Sigmoid colon (tissue), 4 donors: ENCODE measurements at regions not wholly inside any gene's neighbourhood (a gene's known extent, or its start where the extent isn't known, plus 50 kb on each side); places are given as distances from the start of the nearest gene placed in this dataset.

Experiments used
- CTCF ChIP-seq, 4 experiments: fragments of 450-650 bp in 3 of 4; fragments of 200-600 bp in 1 of 4; IDR thresholded peaks; one replicate each; pipeline ENCODE4 v1.5.1; 2016 to 2019; ENCODE audit warnings: antibody characterized with exemption in 4 of 4, mild to moderate bottlenecking in 3 of 4, moderate library complexity in 2 of 4
- EP300 ChIP-seq, 4 donors: sonication (generic); formaldehyde crosslinking; IDR thresholded peaks; one replicate each; pipeline ENCODE4 v1.6.1; 2017; ENCODE audit warnings: antibody characterized with exemption in 4 of 4
- POLR2A ChIP-seq, 2 donors: fragments of 450-650 bp; IDR thresholded peaks; one replicate each; pipeline ENCODE4 v1.6.1; 2016; ENCODE audit warnings: antibody characterized with exemption in 2 of 2, mild to moderate bottlenecking in 2 of 2, moderate library complexity in 2 of 2
- POLR2AphosphoS5 ChIP-seq, 4 donors: sonication (generic); formaldehyde crosslinking; IDR thresholded peaks; one replicate each; pipeline ENCODE4 v1.6.1; 2017; ENCODE audit warnings: antibody characterized with exemption in 4 of 4

DNA sequence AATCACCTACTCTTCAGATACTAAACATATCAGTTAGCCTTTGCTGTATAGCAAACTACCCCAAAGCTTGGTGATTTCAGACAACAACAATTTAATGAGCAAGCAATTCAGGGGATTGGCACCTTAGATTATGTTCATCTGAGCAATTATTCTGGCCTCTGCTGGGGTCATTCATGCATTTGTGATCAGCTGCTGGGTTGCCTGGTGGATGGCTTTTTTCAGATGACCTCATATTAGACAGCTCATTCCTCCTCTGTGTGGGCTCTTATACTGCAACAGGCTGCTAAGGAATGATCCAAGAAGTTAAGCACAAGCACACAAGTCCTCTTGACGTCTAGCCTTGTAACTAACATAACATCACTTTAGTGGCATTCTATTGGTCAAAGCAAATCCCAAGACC lies 153.0 kb upstream of the PPP1R2C start:
- TF ChIP-seq POLR2A (IDR thresholded peaks at IDR 0.05), result no peak
- no peak for TF ChIP-seq CTCF (IDR thresholded peaks at IDR 0.05)
- TF ChIP-seq POLR2AphosphoS5 (IDR thresholded peaks at IDR 0.05), result no peak
- no peak for TF ChIP-seq EP300 (IDR thresholded peaks at IDR 0.05)
